CD4-positive, CD25-positive, alpha-beta regulatory T cell (primary cell): ENCODE measurements at regions not wholly inside any gene's neighbourhood (a gene's known extent, or its start where the extent isn't known, plus 50 kb on each side); places are given as distances from the start of the nearest gene placed in this dataset.

Source experiments
- ATAC-seq, 2 donors: fragments of 150-1000 bp; cut with Tn5 transposase; one replicate each; pipeline ENCODE4 v1.10.0; 2021; ENCODE audit warnings: low read depth in 2 of 2, moderate number of reproducible peaks in 2 of 2, moderate library complexity in 1 of 2
- DNase-seq, 3 donors: peaks; one replicate each; pipeline versions ENCODE4 v3.0.0 to v3.0.0-alpha.2; 2012 to 2022; ENCODE audit warnings: mixed read lengths in 1 of 3
- H3K27ac ChIP-seq: one replicate; pipeline ENCODE4 v1.7.0; 2013; ENCODE audit warnings: mild to moderate bottlenecking, low read length; ENCODE audit not compliant: insufficient read depth, poor library complexity, severe bottlenecking
- H3K27me3 ChIP-seq: one replicate; pipeline ENCODE4 v1.7.0; 2013; ENCODE audit warnings: low read length; ENCODE audit not compliant: control insufficient read depth, insufficient read depth
- H3K36me3 ChIP-seq: one replicate; pipeline ENCODE4 v1.7.0; 2013; ENCODE audit warnings: mild to moderate bottlenecking, low read length, moderate library complexity; ENCODE audit not compliant: control insufficient read depth, insufficient read depth
- H3K4me1 ChIP-seq: 2 replicates; pipeline ENCODE4 v1.7.0; 2013; ENCODE audit warnings: mild to moderate bottlenecking, low read length; ENCODE audit not compliant: insufficient read depth, control insufficient read depth, poor library complexity, severe bottlenecking
- H3K4me3 ChIP-seq: one replicate; pipeline ENCODE4 v1.7.0; 2013; ENCODE audit warnings: low read depth, mild to moderate bottlenecking, low read length, moderate library complexity
- H3K9me3 ChIP-seq, 2 experiments: 1 replicate in 1 of 2; 2 replicates in 1 of 2; pipeline ENCODE4 v1.7.0; 2013; ENCODE audit warnings: low read length in 2 of 2, mild to moderate bottlenecking in 1 of 2, moderate library complexity in 1 of 2; ENCODE audit not compliant: control insufficient read depth in 2 of 2
- H3K27ac Mint-ChIP-seq, 3 donors: one replicate each; pipeline ENCODE4 v1.8.0; 2020 to 2022; ENCODE audit warnings: mild to moderate bottlenecking in 3 of 3, mixed read lengths in 3 of 3, moderate library complexity in 2 of 3
- H3K27me3 Mint-ChIP-seq: one replicate; pipeline ENCODE4 v1.8.0; 2022; ENCODE audit warnings: mild to moderate bottlenecking, mixed read lengths
- H3K36me3 Mint-ChIP-seq: one replicate; pipeline ENCODE4 v1.8.0; 2020; ENCODE audit warnings: mixed read lengths
- H3K4me1 Mint-ChIP-seq, 4 donors: one replicate each; pipeline ENCODE4 v1.8.0; 2020 to 2022; ENCODE audit warnings: mixed read lengths in 4 of 4, mild to moderate bottlenecking in 1 of 4
- H3K4me3 Mint-ChIP-seq, 4 donors: one replicate each; pipeline ENCODE4 v1.8.0; 2020 to 2022; ENCODE audit warnings: mild to moderate bottlenecking in 4 of 4, mixed read lengths in 4 of 4, moderate library complexity in 3 of 4
- H3K9me3 Mint-ChIP-seq, 7 donors: one replicate each; pipeline ENCODE4 v1.8.0; 2020 to 2022; ENCODE audit warnings: mixed read lengths in 7 of 7, mild to moderate bottlenecking in 3 of 7, moderate library complexity in 2 of 7

DNA sequence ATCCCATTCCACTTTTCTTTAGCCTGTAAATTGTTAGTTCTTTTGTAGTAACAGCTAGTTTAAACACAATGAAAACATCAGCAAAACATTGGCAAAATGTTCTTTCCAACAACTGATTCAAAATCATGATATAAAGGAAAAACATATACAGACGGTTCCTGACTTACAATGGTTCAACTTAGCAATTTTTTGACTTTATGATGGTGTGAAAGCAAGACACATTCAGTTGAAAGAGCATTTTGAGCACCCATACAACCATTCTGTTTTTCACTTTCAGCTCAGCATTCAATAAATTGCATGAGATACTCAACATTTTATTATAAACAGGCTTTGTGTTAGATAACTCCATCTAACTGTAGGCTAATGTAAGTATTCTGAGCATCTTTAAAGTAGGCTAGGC is 185.1 kb downstream of the NOL4 start:
- Mint-ChIP-seq H3K27ac (no peak overlapping the region), H3K27me3 (no peaks in the 10 kb centered on the region), H3K4me1 (no peaks in the 10 kb centered on the region), H3K9me3 (peaks cover 0 to 15% (median 9%) of the 10 kb centered on the region in 7 donors), H3K4me3 (no peak overlapping the region), H3K36me3 (no peaks in the 10 kb centered on the region)
- no peak for DNase-seq
- H3K36me3 ChIP-seq = no peaks in the 10 kb centered on the region
- no peak overlapping the region for H3K27ac ChIP-seq
- no peak for ATAC-seq
- H3K4me3 ChIP-seq = no peak overlapping the region
- no peaks in the 10 kb centered on the region for H3K27me3 ChIP-seq
- no peaks in the 10 kb centered on the region for H3K4me1 ChIP-seq
- no peaks in the 10 kb centered on the region for H3K9me3 ChIP-seq

DNA sequence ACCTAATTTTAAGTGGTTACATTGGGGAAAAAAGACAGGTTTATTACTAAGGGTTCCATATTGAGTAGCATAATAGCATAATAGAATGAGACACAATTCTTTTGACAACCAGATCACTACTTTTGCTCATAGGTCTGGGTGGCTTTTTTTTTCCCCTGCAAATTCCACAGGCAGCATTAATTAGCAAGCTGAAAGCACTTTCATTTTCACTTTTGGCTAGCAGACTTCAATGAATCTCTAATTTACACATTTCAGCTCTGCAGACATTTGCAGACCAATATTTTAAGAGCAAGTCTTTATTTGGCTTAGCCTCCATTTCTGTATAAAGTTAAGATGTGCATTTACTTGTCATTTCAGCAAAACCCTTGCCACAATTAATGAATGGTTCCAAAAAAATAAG is 185.5 kb downstream of the NOL4 start:
- H3K27me3 Mint-ChIP-seq = no peaks in the 10 kb centered on the region
- peaks cover 0 to 15% (median 9%) of the 10 kb centered on the region in 7 donors for H3K9me3 Mint-ChIP-seq
- Histone ChIP-seq H3K36me3 (no peaks in the 10 kb centered on the region), H3K27me3 (no peaks in the 10 kb centered on the region), H3K4me1 (no peaks in the 10 kb centered on the region), H3K4me3 (no peak overlapping the region), H3K27ac (no peak overlapping the region), H3K9me3 (no peaks in the 10 kb centered on the region)
- H3K4me3 Mint-ChIP-seq = no peak overlapping the region
- DNase-seq (no peak), ATAC-seq (no peak)
- no peaks in the 10 kb centered on the region for H3K36me3 Mint-ChIP-seq
- H3K27ac Mint-ChIP-seq = no peak overlapping the region
- no peaks in the 10 kb centered on the region for H3K4me1 Mint-ChIP-seq

DNA sequence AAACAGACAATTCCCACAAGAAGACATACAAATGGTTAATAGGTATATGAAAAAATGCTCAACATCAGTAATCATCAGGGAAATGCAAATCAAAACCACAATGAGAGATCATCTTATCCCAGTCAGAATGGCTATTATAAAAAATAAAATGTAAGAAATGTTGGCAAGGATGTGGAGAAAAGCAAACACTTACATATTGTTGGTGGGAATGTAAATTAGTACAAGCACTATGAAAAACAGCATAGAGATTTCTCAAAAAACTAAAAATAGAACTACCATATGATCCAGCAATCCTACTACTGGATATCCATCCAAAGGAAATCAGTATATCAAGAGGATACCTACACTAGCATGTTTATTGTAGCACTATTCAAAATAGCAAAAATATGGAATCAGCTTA is 186.6 kb downstream of the NOL4 start:
- DNase-seq (no peak), ATAC-seq (no peak)
- H3K27me3 Mint-ChIP-seq = no peaks in the 10 kb centered on the region
- no peaks in the 10 kb centered on the region for H3K4me1 Mint-ChIP-seq
- H3K9me3 Mint-ChIP-seq = peaks cover 4 to 17% (median 14%) of the 10 kb centered on the region in 7 donors
- H3K27ac Mint-ChIP-seq = no peak overlapping the region
- H3K36me3 Mint-ChIP-seq = no peaks in the 10 kb centered on the region
- no peaks in the 10 kb centered on the region for H3K4me1 ChIP-seq
- H3K27me3 ChIP-seq = no peaks in the 10 kb centered on the region
- no peaks in the 10 kb centered on the region for H3K36me3 ChIP-seq
- H3K9me3 ChIP-seq = no peaks in the 10 kb centered on the region
- no peak overlapping the region for H3K27ac ChIP-seq
- no peak overlapping the region for H3K4me3 Mint-ChIP-seq
- no peak overlapping the region for H3K4me3 ChIP-seq

DNA sequence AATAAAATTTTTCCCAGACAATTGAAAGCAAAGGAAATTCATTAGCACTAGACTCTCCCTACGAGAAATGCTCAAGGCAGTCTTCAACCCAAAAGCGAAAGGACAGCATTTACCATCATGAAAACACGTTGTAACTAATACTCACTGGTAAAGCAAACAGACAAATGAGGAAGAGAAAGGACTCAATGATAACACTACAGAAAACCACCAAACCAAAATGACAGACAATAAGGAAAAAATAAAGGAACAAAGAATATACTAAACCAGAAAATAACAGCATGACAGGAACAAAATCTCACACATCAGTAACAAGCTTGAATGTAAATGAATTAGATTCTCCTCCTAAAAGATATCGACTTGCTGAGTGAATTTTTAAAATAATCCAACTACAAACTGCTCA is 190.7 kb downstream of the NOL4 start:
- no peaks in the 10 kb centered on the region for H3K36me3 Mint-ChIP-seq
- peaks cover 6 to 29% (median 15%) of the 10 kb centered on the region in 7 donors for H3K9me3 Mint-ChIP-seq
- Histone ChIP-seq H3K4me1 (no peaks in the 10 kb centered on the region), H3K27ac (no peak overlapping the region), H3K4me3 (no peak overlapping the region), H3K27me3 (no peaks in the 10 kb centered on the region), H3K36me3 (no peaks in the 10 kb centered on the region), H3K9me3 (no peaks in the 10 kb centered on the region)
- ATAC-seq (no peak), DNase-seq (no peak)
- no peak overlapping the region for H3K27ac Mint-ChIP-seq
- no peaks in the 10 kb centered on the region for H3K27me3 Mint-ChIP-seq
- H3K4me1 Mint-ChIP-seq = no peaks in the 10 kb centered on the region
- no peak overlapping the region for H3K4me3 Mint-ChIP-seq

DNA sequence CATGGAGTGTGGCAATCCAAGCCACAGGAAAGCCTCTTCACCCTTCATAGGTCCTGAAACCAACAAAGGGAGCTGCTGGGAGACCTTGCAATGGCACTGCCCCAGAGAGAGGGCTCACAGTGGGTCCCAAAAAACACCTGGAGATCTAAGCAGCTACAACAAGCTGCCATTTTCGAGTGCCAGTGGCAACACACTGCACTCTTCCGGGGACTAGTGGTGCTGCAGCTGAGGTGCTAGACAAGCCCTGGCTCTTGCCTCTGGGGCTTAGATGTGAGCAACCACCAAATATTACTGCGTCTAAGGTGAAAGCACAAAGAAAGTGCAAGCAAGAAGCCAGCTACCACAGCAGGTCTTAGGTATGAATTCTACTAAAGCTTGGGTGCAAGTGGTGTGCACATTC is 192.9 kb downstream of the NOL4 start:
- Histone ChIP-seq H3K36me3 (no peaks in the 10 kb centered on the region), H3K27ac (no peak overlapping the region), H3K9me3 (no peaks in the 10 kb centered on the region), H3K27me3 (no peaks in the 10 kb centered on the region), H3K4me1 (no peaks in the 10 kb centered on the region), H3K4me3 (no peak overlapping the region)
- no peak overlapping the region for H3K4me3 Mint-ChIP-seq
- peaks cover 4 to 33% (median 15%) of the 10 kb centered on the region in 7 donors for H3K9me3 Mint-ChIP-seq
- no peaks in the 10 kb centered on the region for H3K36me3 Mint-ChIP-seq
- H3K4me1 Mint-ChIP-seq = no peaks in the 10 kb centered on the region
- DNase-seq (no peak), ATAC-seq (no peak)
- H3K27me3 Mint-ChIP-seq = no peaks in the 10 kb centered on the region
- no peak overlapping the region for H3K27ac Mint-ChIP-seq

DNA sequence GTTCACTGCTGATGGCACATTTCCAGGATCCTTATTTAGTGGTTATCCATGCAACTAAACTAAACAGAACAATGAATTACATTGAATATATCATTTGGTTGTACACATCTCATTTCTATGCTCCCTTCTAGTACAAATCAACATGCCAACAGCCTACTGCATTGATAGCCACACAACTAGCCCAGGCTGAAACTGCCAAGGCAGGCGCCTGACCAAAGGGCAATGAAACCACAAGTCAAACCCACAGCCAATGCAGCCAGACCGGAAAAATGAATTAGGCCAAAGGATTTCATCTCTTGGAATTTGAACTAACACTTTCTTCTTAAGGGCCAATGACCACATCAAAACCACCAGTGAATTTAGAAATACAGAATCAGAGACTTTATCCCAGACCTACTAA is 196.4 kb downstream of the NOL4 start:
- ATAC-seq (no peak), DNase-seq (no peak)
- Mint-ChIP-seq H3K4me3 (no peak overlapping the region), H3K36me3 (no peaks in the 10 kb centered on the region), H3K4me1 (no peaks in the 10 kb centered on the region), H3K9me3 (peaks cover 5 to 26% (median 6%) of the 10 kb centered on the region in 7 donors), H3K27ac (no peak overlapping the region), H3K27me3 (no peaks in the 10 kb centered on the region)
- Histone ChIP-seq H3K9me3 (no peaks in the 10 kb centered on the region), H3K27me3 (no peaks in the 10 kb centered on the region), H3K4me3 (no peak overlapping the region), H3K4me1 (no peaks in the 10 kb centered on the region), H3K36me3 (no peaks in the 10 kb centered on the region), H3K27ac (no peak overlapping the region)

DNA sequence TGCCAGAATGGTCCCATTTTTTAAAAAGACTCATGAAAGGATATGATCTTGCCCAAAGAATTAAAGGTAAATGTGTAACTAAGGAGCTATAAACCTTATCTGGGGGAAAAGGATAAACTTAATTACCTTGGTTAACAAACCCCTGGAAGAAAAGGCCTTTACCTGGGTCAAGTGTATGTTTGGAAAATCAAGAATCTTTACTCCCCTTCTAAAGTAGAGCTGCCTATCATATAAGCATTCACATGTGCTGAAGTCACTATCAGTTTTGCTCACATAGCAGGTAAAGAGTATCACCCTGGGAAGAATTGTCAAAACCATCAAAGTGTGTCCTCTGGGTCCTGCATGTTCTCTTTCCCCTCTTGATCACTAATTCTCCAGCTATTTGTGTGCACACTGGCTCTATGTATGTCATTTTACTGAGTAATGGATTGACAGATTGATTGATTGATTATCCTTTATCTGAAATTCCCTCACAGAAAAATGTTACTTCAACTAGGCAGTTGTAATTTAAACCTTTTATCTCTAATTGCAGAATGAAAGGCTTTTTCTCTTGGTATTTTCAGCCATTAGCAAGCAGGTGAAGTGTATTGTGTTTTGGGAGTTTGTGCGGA is 199.4 kb downstream of the NOL4 start:
- no peaks in the 10 kb centered on the region for H3K9me3 ChIP-seq
- no peaks in the 10 kb centered on the region for H3K27me3 ChIP-seq
- ATAC-seq (no peak), DNase-seq (no peak)
- Mint-ChIP-seq H3K4me1 (no peaks in the 10 kb centered on the region), H3K9me3 (peaks cover 2 to 18% (median 6%) of the 10 kb centered on the region in 7 donors), H3K27ac (no peak overlapping the region), H3K36me3 (no peaks in the 10 kb centered on the region), H3K27me3 (no peaks in the 10 kb centered on the region), H3K4me3 (no peak overlapping the region)
- H3K36me3 ChIP-seq = no peaks in the 10 kb centered on the region
- H3K27ac ChIP-seq = no peak overlapping the region
- H3K4me3 ChIP-seq = no peak overlapping the region
- H3K4me1 ChIP-seq = no peaks in the 10 kb centered on the region

DNA sequence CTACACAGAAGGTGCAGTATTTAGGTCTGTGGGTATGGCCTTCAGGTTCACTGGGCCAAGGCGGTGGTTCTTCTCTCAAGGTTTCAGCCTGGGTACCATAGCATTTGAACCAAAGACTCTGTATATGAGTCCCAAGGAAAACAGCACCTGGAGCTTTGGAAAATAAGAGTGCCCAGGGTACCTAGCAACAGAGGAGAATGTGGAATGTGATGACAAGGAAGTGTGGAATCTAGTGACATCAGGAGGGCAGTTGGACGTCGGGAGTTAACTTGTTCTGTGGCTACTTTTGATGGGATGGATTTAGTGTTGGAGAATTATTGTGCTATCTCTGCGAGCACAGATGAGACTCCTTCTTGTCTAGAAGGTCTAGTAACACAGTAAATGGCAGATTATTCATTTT is 201.2 kb downstream of the NOL4 start:
- no peak for ATAC-seq
- H3K27me3 ChIP-seq = no peaks in the 10 kb centered on the region
- H3K27me3 Mint-ChIP-seq = no peaks in the 10 kb centered on the region
- peaks cover 0 to 5% of the 10 kb centered on the region in 2 experiments for H3K9me3 ChIP-seq
- H3K27ac ChIP-seq = no peak overlapping the region
- H3K4me3 Mint-ChIP-seq = no peak overlapping the region
- no peaks in the 10 kb centered on the region for H3K4me1 Mint-ChIP-seq
- peaks cover 0 to 11% (median 6%) of the 10 kb centered on the region in 7 donors for H3K9me3 Mint-ChIP-seq
- no peak overlapping the region for H3K27ac Mint-ChIP-seq
- H3K4me1 ChIP-seq = no peaks in the 10 kb centered on the region
- DNase-seq = no peak
- H3K4me3 ChIP-seq = no peak overlapping the region
- no peaks in the 10 kb centered on the region for H3K36me3 Mint-ChIP-seq
- no peaks in the 10 kb centered on the region for H3K36me3 ChIP-seq
